Prostate gland (tissue), 2 donors: ENCODE measurements at regions not wholly inside any gene's neighbourhood (a gene's known extent, or its start where the extent isn't known, plus 50 kb on each side); places are given as distances from the start of the nearest gene placed in this dataset.
"Not testable (repeated sequence)": the region's sequence is repeated elsewhere in the genome, so short reads cannot be mapped to it uniquely, and the experiment has no call there.

Experiments
- CTCF ChIP-seq, 4 experiments: fragments of 200-600 bp in 2 of 4; fragments of 450-650 bp in 2 of 4; sonication (generic) in 2 of 4; IDR thresholded peaks; 1 replicate in 3 of 4; 2 replicates in 1 of 4; pipeline ENCODE4 v1.5.1; 2016 to 2019; ENCODE audit warnings: antibody characterized with exemption in 4 of 4, mild to moderate bottlenecking in 2 of 4, moderate library complexity in 2 of 4
- POLR2A ChIP-seq: fragments of 450-650 bp; IDR thresholded peaks from one replicate; pipeline ENCODE4 v1.6.1; 2016; ENCODE audit warnings: antibody characterized with exemption, mild to moderate bottlenecking

- TF ChIP-seq POLR2A; CTCF (IDR thresholded peaks at IDR 0.05): not testable (repeated sequence)
Measured at GRCh38 chr5:34190466-34190865, 147.5 kb upstream of the C1QTNF3 start.
